ENCODE measurements at regions not wholly inside any gene's neighbourhood (a gene's known extent, or its start where the extent isn't known, plus 50 kb on each side); places are given as distances from the start of the nearest gene placed in this dataset.
"Not testable (repeated sequence)": the region's sequence is repeated elsewhere in the genome, so short reads cannot be mapped to it uniquely, and the experiment has no call there.

GRCh38 chr4:158410272-158410671, 111.4 kb upstream of the RXFP1 start:
- DNase-seq, result no peak

GRCh38 chr4:158411269-158411668, 110.4 kb upstream of the RXFP1 start:
- DNase-seq, result no peak

- DNase-seq, result not testable (repeated sequence)
Observed at GRCh38 chr4:158418679-158419078, 103.0 kb upstream of the RXFP1 start.

GRCh38 chr4:158420782-158421181, 100.9 kb upstream of the RXFP1 start:
- DNase-seq, result no peak

GRCh38 chr4:158422546-158422945, 99.1 kb upstream of the RXFP1 start:
- no peak for DNase-seq

GRCh38 chr4:158428242-158428641, 93.4 kb upstream of the RXFP1 start:
- no peak for DNase-seq

GRCh38 chr4:158442736-158443135, 78.9 kb upstream of the RXFP1 start:
- no peak for DNase-seq

GRCh38 chr4:158443731-158444130, 78.0 kb upstream of the RXFP1 start:
- no peak for DNase-seq

GRCh38 chr4:158444621-158445020, 77.1 kb upstream of the RXFP1 start:
- no peak for DNase-seq

GRCh38 chr4:158446106-158446505, 75.6 kb upstream of the RXFP1 start:
- DNase-seq, result no peak

GRCh38 chr4:158450741-158451140, 70.9 kb upstream of the RXFP1 start:
- no peak for DNase-seq

- not testable (repeated sequence) for DNase-seq
Observed at GRCh38 chr4:158452116-158452515, 69.6 kb upstream of the RXFP1 start.

GRCh38 chr4:158458271-158458895, 63.3 kb upstream of the RXFP1 start:
- no peak for DNase-seq

- DNase-seq, result no peak
Observed at GRCh38 chr4:158459085-158459820, 62.4 kb upstream of the RXFP1 start.

GRCh38 chr4:158461336-158461735, 60.3 kb upstream of the RXFP1 start:
- DNase-seq, result no peak

- DNase-seq, result no peak
Observed at GRCh38 chr4:158462611-158463010, 59.1 kb upstream of the RXFP1 start.
